ENCODE measurements at regions not wholly inside any gene's neighbourhood (a gene's known extent, or its start where the extent isn't known, plus 50 kb on each side); places are given as distances from the start of the nearest gene placed in this dataset.

DNA sequence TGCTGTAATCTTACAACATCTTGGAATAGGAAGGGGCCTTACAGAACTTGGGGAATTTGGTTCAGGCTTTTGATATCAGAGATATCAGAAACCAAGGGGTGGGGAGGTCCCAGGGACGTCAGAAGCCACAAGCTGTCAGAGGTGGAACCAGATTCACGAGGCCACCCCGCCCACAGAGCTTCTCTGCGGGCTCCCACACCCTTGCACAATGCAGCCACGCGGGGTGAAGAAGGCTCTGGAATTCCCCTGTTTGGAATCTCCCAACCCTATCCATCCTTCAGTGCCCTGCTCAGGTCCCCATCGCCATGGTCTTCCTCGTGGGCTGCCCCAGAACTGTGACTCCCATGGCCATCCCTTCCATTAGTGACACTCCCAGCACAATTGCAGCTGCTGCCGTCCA is 247.1 kb upstream of the SHH start:
- H3K27ac ChIP-seq: no peak overlapping the region
- no peaks in the 10 kb centered on the region for H3K9me3 ChIP-seq
- no peak for DNase-seq
- no peak for TF ChIP-seq CTCF (IDR thresholded peaks at IDR 0.05)
- no peak for ATAC-seq
- no peaks in the 10 kb centered on the region for H3K27me3 ChIP-seq (ENCODE audit: low read depth)
- H3K36me3 ChIP-seq: no peaks in the 10 kb centered on the region
- intact Hi-C loops (cut with DNase I): no loop called here
- no peaks in the 10 kb centered on the region for H3K4me1 ChIP-seq
- H3K4me3 ChIP-seq: no peak overlapping the region

GRCh38 chr7:156058248-156058647 is 246.0 kb upstream of the SHH start:
- no peak overlapping the region for H3K4me3 ChIP-seq
- intact Hi-C loops (cut with DNase I): no loop called here
- H3K27ac ChIP-seq: no peak overlapping the region
- no peak for TF ChIP-seq CTCF (IDR thresholded peaks at IDR 0.05)
- no peaks in the 10 kb centered on the region for H3K27me3 ChIP-seq (ENCODE audit: low read depth)
- ATAC-seq (no peak), DNase-seq (no peak)
- no peaks in the 10 kb centered on the region for H3K36me3 ChIP-seq
- no peaks in the 10 kb centered on the region for H3K9me3 ChIP-seq
- no peaks in the 10 kb centered on the region for H3K4me1 ChIP-seq

DNA sequence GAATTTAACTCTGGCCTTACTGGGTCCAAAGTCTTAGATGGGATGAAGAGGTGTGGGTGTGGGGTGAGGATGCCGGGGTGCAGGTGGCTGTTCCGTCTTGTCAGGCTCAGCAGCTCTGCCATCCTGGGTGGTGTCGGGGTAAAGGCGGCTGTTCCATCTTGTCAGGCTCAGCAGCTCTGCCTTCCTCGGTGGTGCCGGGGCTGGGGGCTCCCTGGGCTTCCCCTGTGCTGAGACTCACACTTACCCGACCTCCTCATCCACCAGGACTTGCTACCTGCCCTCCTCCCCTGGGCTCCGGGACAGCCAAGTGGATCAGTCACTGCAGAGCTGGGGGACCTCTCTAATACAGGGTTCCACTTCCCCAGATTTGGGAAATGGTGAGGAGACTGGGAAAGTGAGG is 244.3 kb upstream of the SHH start:
- no peak overlapping the region for H3K4me3 ChIP-seq
- H3K36me3 ChIP-seq: no peaks in the 10 kb centered on the region
- H3K9me3 ChIP-seq: no peaks in the 10 kb centered on the region
- H3K27me3 ChIP-seq (ENCODE audit: low read depth): no peaks in the 10 kb centered on the region
- TF ChIP-seq CTCF (IDR thresholded peaks at IDR 0.05): no peak
- ATAC-seq: no peak
- no peak for DNase-seq
- H3K4me1 ChIP-seq: no peaks in the 10 kb centered on the region
- no peak overlapping the region for H3K27ac ChIP-seq
- intact Hi-C loops (cut with DNase I): no loop called here

DNA sequence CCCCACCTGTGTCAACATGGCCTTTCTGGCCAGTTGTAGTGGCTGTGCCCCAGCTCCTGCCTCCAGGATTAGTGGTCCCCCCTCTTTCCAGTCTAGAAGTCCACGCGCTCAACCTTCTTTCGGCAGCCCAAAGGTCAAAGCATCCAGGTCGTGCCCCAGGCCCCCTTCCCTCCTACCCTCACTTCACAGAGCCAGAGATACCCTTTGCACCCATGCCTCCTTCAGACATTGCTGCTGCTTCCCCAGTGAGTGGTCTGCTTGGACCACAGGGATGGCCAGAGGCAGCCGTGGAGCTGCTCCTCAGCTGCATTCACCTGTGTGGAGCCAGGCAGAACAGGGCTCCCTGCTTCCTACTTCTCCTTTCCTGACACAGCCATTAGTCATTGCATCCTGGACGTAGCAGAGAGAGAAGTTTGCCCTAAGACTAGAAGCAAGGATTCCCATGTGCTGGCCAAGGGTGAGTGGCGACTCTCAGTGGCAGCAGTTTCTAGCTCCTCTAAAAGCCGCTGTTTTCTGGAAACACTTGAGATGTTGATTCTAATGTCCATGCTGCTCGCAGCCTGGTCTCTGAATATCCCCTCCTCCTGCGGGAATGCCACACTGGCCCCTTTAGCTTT is 243.1 kb upstream of the SHH start:
- Histone ChIP-seq H3K27me3 (ENCODE audit: low read depth) (no peaks in the 10 kb centered on the region), H3K36me3 (no peaks in the 10 kb centered on the region), H3K9me3 (no peaks in the 10 kb centered on the region), H3K27ac (no peak overlapping the region), H3K4me1 (no peaks in the 10 kb centered on the region), H3K4me3 (no peak overlapping the region)
- intact Hi-C loops (cut with DNase I): no loop called here
- ATAC-seq: no peak
- no peak for TF ChIP-seq CTCF (IDR thresholded peaks at IDR 0.05)
- no peak for DNase-seq

- DNase-seq (no peak), ATAC-seq (no peak)
- no peaks in the 10 kb centered on the region for H3K4me1 ChIP-seq
- H3K9me3 ChIP-seq: no peaks in the 10 kb centered on the region
- H3K4me3 ChIP-seq: no peak overlapping the region
- H3K36me3 ChIP-seq: no peaks in the 10 kb centered on the region
- intact Hi-C loops (cut with DNase I): no loop called here
- no peak for TF ChIP-seq CTCF (IDR thresholded peaks at IDR 0.05)
- H3K27me3 ChIP-seq (ENCODE audit: low read depth): no peaks in the 10 kb centered on the region
- H3K27ac ChIP-seq: no peak overlapping the region
Observed at GRCh38 chr7:156051884-156052283, 239.6 kb upstream of the SHH start.

All from lower lobe of right lung (tissue), 2 donors.